RWPE2 (cell line): ENCODE measurements at regions not wholly inside any gene's neighbourhood (a gene's known extent, or its start where the extent isn't known, plus 50 kb on each side); places are given as distances from the start of the nearest gene placed in this dataset.

Experiments
- ATAC-seq: fragments of 200-7000 bp; cut with Tn5 transposase; 3 replicates; pipeline ENCODE4 v1.9.1; 2021; ENCODE audit warnings: low read depth
- DNase-seq: peaks from one replicate; pipeline ENCODE4 v3.0.0-alpha.2; 2020; ENCODE audit warnings: low spot score
- H3K27ac ChIP-seq: fragments of 450-650 bp; 2 replicates; pipeline ENCODE4 v1.5.1; 2017; ENCODE audit warnings: mild to moderate bottlenecking; ENCODE audit not compliant: poor library complexity, severe bottlenecking
- H3K27me3 ChIP-seq: fragments of 250-450 bp; sonication (Bioruptor Pico); 2 replicates; pipeline ENCODE4 v1.5.1; 2021; ENCODE audit warnings: mild to moderate bottlenecking, moderate library complexity; ENCODE audit not compliant: insufficient read depth, poor library complexity, severe bottlenecking
- H3K36me3 ChIP-seq: fragments of 250-450 bp; sonication (Bioruptor Pico); 2 replicates; pipeline ENCODE4 v1.5.1; 2020; ENCODE audit warnings: low read depth, mild to moderate bottlenecking, moderate library complexity
- H3K4me1 ChIP-seq: fragments of 250-450 bp; sonication (Bioruptor Pico); 2 replicates; pipeline ENCODE4 v1.5.1; 2021; ENCODE audit warnings: mild to moderate bottlenecking, moderate library complexity; ENCODE audit not compliant: insufficient read depth, poor library complexity, severe bottlenecking
- H3K4me3 ChIP-seq: fragments of 250-450 bp; sonication (Bioruptor Pico); 2 replicates; pipeline ENCODE4 v1.5.1; 2021; ENCODE audit warnings: mild to moderate bottlenecking, moderate library complexity; ENCODE audit not compliant: severe bottlenecking
- H3K9me3 ChIP-seq: fragments of 250-450 bp; sonication (Bioruptor Pico); 2 replicates; pipeline ENCODE4 v1.5.1; 2021; ENCODE audit warnings: mild to moderate bottlenecking, moderate library complexity; ENCODE audit not compliant: severe bottlenecking
- TF ChIP-seq, protein P1 (sequence below): fragments of 450-650 bp; IDR thresholded peaks from one replicate; pipeline ENCODE4 v1.5.1; 2017; ENCODE audit warnings: mild to moderate bottlenecking, moderate library complexity; ENCODE audit not compliant: poor library complexity, severe bottlenecking

DNA sequence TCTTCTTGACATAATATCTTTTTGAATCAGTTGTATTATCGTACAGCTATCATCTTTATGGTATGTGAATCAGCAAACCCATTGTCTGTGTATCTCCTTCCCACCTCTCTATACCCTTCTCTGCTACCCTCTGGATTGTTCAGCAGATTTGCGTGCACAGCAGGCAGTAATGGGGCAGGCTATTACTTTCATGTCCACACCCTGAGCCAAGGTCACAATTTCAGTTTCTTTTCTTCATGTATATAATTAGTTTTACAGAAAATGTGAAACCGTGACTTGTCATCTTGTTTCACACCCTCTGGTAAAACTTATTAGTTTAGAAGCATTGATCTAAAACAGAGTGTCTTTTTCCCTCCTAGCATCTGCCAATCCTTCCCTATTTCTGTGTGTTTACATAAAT, 770.4 kb upstream of the SEMA6D start:
- no peaks in the 10 kb centered on the region for H3K36me3 ChIP-seq
- no peaks in the 10 kb centered on the region for H3K4me1 ChIP-seq
- no peak for DNase-seq
- TF ChIP-seq, protein P1, sequence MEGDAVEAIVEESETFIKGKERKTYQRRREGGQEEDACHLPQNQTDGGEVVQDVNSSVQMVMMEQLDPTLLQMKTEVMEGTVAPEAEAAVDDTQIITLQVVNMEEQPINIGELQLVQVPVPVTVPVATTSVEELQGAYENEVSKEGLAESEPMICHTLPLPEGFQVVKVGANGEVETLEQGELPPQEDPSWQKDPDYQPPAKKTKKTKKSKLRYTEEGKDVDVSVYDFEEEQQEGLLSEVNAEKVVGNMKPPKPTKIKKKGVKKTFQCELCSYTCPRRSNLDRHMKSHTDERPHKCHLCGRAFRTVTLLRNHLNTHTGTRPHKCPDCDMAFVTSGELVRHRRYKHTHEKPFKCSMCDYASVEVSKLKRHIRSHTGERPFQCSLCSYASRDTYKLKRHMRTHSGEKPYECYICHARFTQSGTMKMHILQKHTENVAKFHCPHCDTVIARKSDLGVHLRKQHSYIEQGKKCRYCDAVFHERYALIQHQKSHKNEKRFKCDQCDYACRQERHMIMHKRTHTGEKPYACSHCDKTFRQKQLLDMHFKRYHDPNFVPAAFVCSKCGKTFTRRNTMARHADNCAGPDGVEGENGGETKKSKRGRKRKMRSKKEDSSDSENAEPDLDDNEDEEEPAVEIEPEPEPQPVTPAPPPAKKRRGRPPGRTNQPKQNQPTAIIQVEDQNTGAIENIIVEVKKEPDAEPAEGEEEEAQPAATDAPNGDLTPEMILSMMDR = no peak
- no peaks in the 10 kb centered on the region for H3K27me3 ChIP-seq
- H3K27ac ChIP-seq = no peak overlapping the region
- ATAC-seq = no peak
- H3K9me3 ChIP-seq = no peaks in the 10 kb centered on the region
- no peak overlapping the region for H3K4me3 ChIP-seq

DNA sequence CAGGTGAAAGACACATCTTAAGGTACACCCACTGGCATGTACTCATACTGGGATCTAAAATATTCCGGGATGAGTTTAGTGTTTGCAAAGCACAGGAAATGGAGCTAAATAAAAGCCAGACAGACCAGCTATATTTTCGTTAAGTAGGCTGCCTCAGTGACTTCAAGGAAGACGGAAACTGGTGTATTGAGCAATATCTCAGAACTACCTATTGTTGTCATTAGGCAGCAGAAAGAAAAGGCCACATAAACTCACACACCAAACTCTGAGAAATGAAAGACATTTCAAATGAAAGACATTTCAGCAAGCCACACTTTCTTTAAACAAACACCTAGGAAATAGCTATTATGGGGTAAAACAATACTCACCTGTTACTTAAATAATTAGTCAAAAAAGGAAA, 761.7 kb upstream of the SEMA6D start:
- ATAC-seq (no peak), DNase-seq (no peak)
- Histone ChIP-seq H3K4me1 (no peaks in the 10 kb centered on the region), H3K9me3 (no peaks in the 10 kb centered on the region), H3K36me3 (no peaks in the 10 kb centered on the region), H3K27ac (no peak overlapping the region), H3K27me3 (peaks cover 7% of the 10 kb centered on the region), H3K4me3 (no peak overlapping the region)
- TF ChIP-seq, protein P1 = no peak

DNA sequence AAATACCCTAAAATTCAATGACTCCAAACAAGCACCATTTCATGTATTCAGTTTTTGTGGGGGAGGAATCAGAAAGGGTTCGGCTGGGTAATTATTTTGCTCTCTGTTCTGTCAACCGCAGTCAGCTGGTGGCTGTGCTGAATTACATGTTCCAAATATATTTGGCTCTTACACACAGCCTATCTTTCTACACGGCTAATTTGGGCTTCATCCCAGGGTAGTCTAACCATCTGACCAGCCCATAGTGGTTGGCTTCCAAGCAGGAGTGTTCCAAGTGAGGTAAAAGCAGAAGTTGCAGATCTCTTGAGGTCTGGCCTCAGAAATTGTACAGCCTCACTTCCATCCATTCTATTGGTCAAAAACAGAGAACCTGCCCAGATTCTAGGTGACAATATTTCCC, 760.8 kb upstream of the SEMA6D start:
- DNase-seq (no peak), ATAC-seq (no peak)
- TF ChIP-seq, protein P1 = no peak
- Histone ChIP-seq H3K4me1 (no peaks in the 10 kb centered on the region), H3K9me3 (no peaks in the 10 kb centered on the region), H3K4me3 (no peak overlapping the region), H3K27ac (no peak overlapping the region), H3K36me3 (no peaks in the 10 kb centered on the region), H3K27me3 (peaks cover 7% of the 10 kb centered on the region)

DNA sequence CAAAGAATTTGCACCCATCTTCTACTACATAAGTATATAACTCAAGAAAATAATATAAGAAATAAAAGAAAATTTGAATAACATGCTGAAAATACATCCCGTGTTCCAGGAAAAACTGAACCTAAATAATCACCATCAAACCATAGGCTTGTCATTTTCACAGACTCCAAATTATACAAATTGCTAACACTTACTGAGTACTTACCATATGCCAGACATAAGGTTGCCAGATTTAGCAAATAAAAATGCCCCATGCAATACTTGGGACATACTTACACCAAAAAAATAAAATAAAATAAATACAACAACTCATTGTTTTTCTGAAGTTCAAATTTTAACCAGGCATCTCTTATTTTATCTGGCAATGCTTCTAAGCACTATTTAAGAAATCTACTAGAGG, 760.4 kb upstream of the SEMA6D start:
- TF ChIP-seq, protein P1 = no peak
- H3K9me3 ChIP-seq = no peaks in the 10 kb centered on the region

DNA sequence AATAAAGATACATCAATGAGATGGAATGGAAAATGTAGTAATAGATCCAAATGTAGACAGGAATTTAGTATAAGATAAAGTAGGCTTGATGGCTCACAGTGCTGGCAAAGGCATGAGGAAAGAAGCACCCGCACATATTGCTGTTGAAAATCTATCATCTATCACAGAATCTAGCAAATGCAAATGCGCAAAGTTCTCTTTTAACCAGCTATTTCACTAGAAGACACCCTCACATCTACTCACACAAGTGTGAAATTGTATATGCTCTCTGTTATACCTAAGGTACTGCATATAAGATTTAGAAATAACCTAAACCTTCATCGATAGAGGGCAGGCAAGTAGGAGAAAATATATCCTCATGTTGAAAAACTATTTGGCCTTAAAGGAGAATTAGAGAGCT, 756.7 kb upstream of the SEMA6D start:
- no peaks in the 10 kb centered on the region for H3K9me3 ChIP-seq
- H3K4me1 ChIP-seq = no peaks in the 10 kb centered on the region
- H3K27me3 ChIP-seq = no peaks in the 10 kb centered on the region
- DNase-seq = no peak
- H3K27ac ChIP-seq = no peak overlapping the region
- ATAC-seq = no peak
- no peaks in the 10 kb centered on the region for H3K36me3 ChIP-seq
- H3K4me3 ChIP-seq = no peak overlapping the region
- TF ChIP-seq, protein P1 = no peak

More for the DNA sequence above, 760.4 kb upstream of the SEMA6D start:
- no peak for DNase-seq
- Histone ChIP-seq H3K4me1 (no peaks in the 10 kb centered on the region), H3K27me3 (peaks cover 7% of the 10 kb centered on the region), H3K4me3 (no peak overlapping the region), H3K27ac (no peak overlapping the region), H3K36me3 (no peaks in the 10 kb centered on the region)
- no peak for ATAC-seq
